Activated CD8-positive, alpha-beta T cell treated with anti-CD3 and anti-CD28 coated beads for 36 hours (primary cell): ENCODE measurements at regions not wholly inside any gene's neighbourhood (a gene's known extent, or its start where the extent isn't known, plus 50 kb on each side); places are given as distances from the start of the nearest gene placed in this dataset.

Source experiments
- ATAC-seq: fragments of 200-7000 bp; cut with Tn5 transposase; one replicate; pipeline ENCODE4 v1.10.0; 2021; ENCODE audit warnings: mild to moderate bottlenecking, moderate library complexity
- CTCF ChIA-PET: fragments of 350-600 bp; sonication (Branson Sonifier 250); formaldehyde crosslinking; loops from one replicate; lab custom pipeline; 2021; ENCODE audit warnings: antibody characterized with exemption; lab: Charles Lee
- POLR2A ChIA-PET: fragments of 350-600 bp; sonication (Branson Sonifier 250); formaldehyde crosslinking; loops from one replicate; lab custom pipeline; 2021; ENCODE audit warnings: antibody characterized with exemption; lab: Charles Lee
- DNase-seq: peaks from one replicate; pipeline ENCODE4 v3.0.0-alpha.2; 2020
- H3K27ac Mint-ChIP-seq: one replicate; pipeline ENCODE4 v1.8.0; 2021; ENCODE audit warnings: mild to moderate bottlenecking, mixed read lengths
- H3K27me3 Mint-ChIP-seq: one replicate; pipeline ENCODE4 v1.8.0; 2021; ENCODE audit warnings: mixed read lengths
- H3K36me3 Mint-ChIP-seq: one replicate; pipeline ENCODE4 v1.8.0; 2021; ENCODE audit warnings: low read depth, mixed read lengths
- H3K4me1 Mint-ChIP-seq: one replicate; pipeline ENCODE4 v1.8.0; 2021; ENCODE audit warnings: low read depth, mixed read lengths
- H3K4me3 Mint-ChIP-seq: one replicate; pipeline ENCODE4 v1.8.0; 2021; ENCODE audit warnings: mild to moderate bottlenecking, moderate library complexity, mixed read lengths
- H3K9me3 Mint-ChIP-seq: one replicate; pipeline ENCODE4 v1.8.0; 2021; ENCODE audit warnings: mixed read lengths
- CTCF ChIP-seq: fragments of 200-600 bp; IDR thresholded peaks from one replicate; pipeline ENCODE4 v1.8.0; 2022; ENCODE audit warnings: antibody characterized with exemption, mild to moderate bottlenecking
- intact Hi-C: fragments of 100-400 bp; cut with micrococcal nuclease; formaldehyde crosslinking; loops from one replicate; pipeline ENCODE4 v1.10.0; 2022

GRCh38 chr18:38900031-38900430, 1334.4 kb upstream of the CELF4 start:
- H3K36me3 Mint-ChIP-seq = no peaks in the 10 kb centered on the region
- POLR2A ChIA-PET = interaction anchor here (0.5 kb wide), 1 partner anchor 135 kb away, joined by 3 read pairs; no protein-coding TSS in a partner anchor

GRCh38 chr18:38899252-38899651, 1333.7 kb upstream of the CELF4 start:
- ATAC-seq = no peak
- no peaks in the 10 kb centered on the region for H3K4me1 Mint-ChIP-seq

More at GRCh38 chr18:38900031-38900430, 1334.4 kb upstream of the CELF4 start:
- Mint-ChIP-seq H3K4me3 (no peak overlapping the region), H3K9me3 (no peaks in the 10 kb centered on the region), H3K27ac (no peak overlapping the region), H3K4me1 (no peaks in the 10 kb centered on the region), H3K27me3 (peaks cover 1% of the 10 kb centered on the region)
- ATAC-seq (no peak), DNase-seq (no peak)
- intact Hi-C loops = no loop called here
- CTCF ChIA-PET = no interaction called here
- TF ChIP-seq CTCF = no peak

GRCh38 chr18:38898167-38898566, 1332.6 kb upstream of the CELF4 start:
- no peak for DNase-seq
- H3K27me3 Mint-ChIP-seq = no peaks in the 10 kb centered on the region
- no peak overlapping the region for H3K4me3 Mint-ChIP-seq
- intact Hi-C loops = no loop called here
- no peaks in the 10 kb centered on the region for H3K36me3 Mint-ChIP-seq
- CTCF ChIA-PET = no interaction called here
- POLR2A ChIA-PET = no interaction called here
- no peak for TF ChIP-seq CTCF
- no peak for ATAC-seq
- H3K9me3 Mint-ChIP-seq = no peaks in the 10 kb centered on the region
- H3K4me1 Mint-ChIP-seq = no peaks in the 10 kb centered on the region
- H3K27ac Mint-ChIP-seq = no peak overlapping the region

More at GRCh38 chr18:38899252-38899651, 1333.7 kb upstream of the CELF4 start:
- TF ChIP-seq CTCF = no peak
- POLR2A ChIA-PET = interaction anchor here (0.5 kb wide), 1 partner anchor 136 kb away, joined by 3 read pairs; no protein-coding TSS in a partner anchor
- CTCF ChIA-PET = interaction anchor here (0.6 kb wide), 1 partner anchor 73 kb away, joined by 3 read pairs; no protein-coding TSS in a partner anchor
- Mint-ChIP-seq H3K27me3 (peaks cover 1% of the 10 kb centered on the region), H3K36me3 (no peaks in the 10 kb centered on the region), H3K4me3 (no peak overlapping the region), H3K9me3 (no peaks in the 10 kb centered on the region), H3K27ac (no peak overlapping the region)
- DNase-seq = no peak
- intact Hi-C loops = no loop called here

GRCh38 chr18:38895560-38895959, 1330.0 kb upstream of the CELF4 start:
- no peak for DNase-seq
- no peak for TF ChIP-seq CTCF
- intact Hi-C loops = no loop called here
- H3K9me3 Mint-ChIP-seq = no peaks in the 10 kb centered on the region
- no peak overlapping the region for H3K4me3 Mint-ChIP-seq
- H3K27me3 Mint-ChIP-seq = no peaks in the 10 kb centered on the region
- POLR2A ChIA-PET = no interaction called here
- no peaks in the 10 kb centered on the region for H3K36me3 Mint-ChIP-seq
- CTCF ChIA-PET = no interaction called here
- no peak for ATAC-seq
- no peak overlapping the region for H3K27ac Mint-ChIP-seq
- H3K4me1 Mint-ChIP-seq = no peaks in the 10 kb centered on the region

GRCh38 chr18:38887671-38888020, 1322.0 kb upstream of the CELF4 start:
- CTCF ChIA-PET = no interaction called here
- intact Hi-C loops = no loop called here
- no peak for ATAC-seq
- H3K27me3 Mint-ChIP-seq = no peaks in the 10 kb centered on the region
- no peak overlapping the region for H3K27ac Mint-ChIP-seq
- no peak overlapping the region for H3K4me3 Mint-ChIP-seq
- no peak for TF ChIP-seq CTCF
- no peaks in the 10 kb centered on the region for H3K9me3 Mint-ChIP-seq
- H3K4me1 Mint-ChIP-seq = peaks cover 8% of the 10 kb centered on the region
- POLR2A ChIA-PET = no interaction called here
- no peaks in the 10 kb centered on the region for H3K36me3 Mint-ChIP-seq
- DNase-seq = no peak
